Urinary bladder (tissue), 3 donors: ENCODE measurements at regions not wholly inside any gene's neighbourhood (a gene's known extent, or its start where the extent isn't known, plus 50 kb on each side); places are given as distances from the start of the nearest gene placed in this dataset.

Source experiments
- DNase-seq: peaks from one replicate; pipeline ENCODE4 v3.0.0-alpha.2; 2015; ENCODE audit errors: extremely low spot score
- H3K27ac ChIP-seq: one replicate; pipeline ENCODE4 v1.5.1; 2013; ENCODE audit warnings: low read depth, mild to moderate bottlenecking, moderate library complexity
- H3K36me3 ChIP-seq: one replicate; pipeline ENCODE4 v1.6.1; 2013; ENCODE audit warnings: mild to moderate bottlenecking, moderate library complexity; ENCODE audit not compliant: insufficient read depth
- H3K4me1 ChIP-seq: one replicate; pipeline ENCODE4 v1.6.1; 2013; ENCODE audit warnings: mild to moderate bottlenecking, moderate library complexity; ENCODE audit not compliant: insufficient read depth
- H3K4me3 ChIP-seq: one replicate; pipeline ENCODE4 v1.5.1; 2013; ENCODE audit warnings: low read depth, low read length
- WGBS: extraction: QIAGEN DNeasy Blood & Tissue Kit; methylation state at CpG from one replicate; pipeline ENCODE4 v1.1.7; 2013; 5-methylcytosine and 5-hydroxymethylcytosine counted together
- donor health status: healthy with polysubstance abuse.
- donor health status: healthy.

DNA sequence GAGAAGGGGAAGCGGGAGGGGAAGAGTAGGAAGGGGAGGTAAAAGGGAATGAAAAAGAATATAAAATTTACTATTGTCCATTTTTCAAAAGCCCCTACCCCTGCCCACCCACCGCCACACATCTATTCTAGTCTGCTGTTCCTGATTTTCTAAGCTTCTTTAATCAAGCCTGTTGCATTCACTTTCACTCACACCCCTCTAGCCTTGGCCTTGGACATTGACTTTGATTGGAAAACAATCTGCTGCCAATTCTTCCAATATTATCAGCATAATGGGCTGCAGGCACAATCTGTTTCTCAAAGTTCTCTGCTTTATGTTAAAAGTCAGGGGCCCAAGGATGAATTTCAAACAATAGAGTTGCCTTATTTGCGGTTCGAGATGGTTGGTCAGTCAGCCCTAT is 281.2 kb downstream of the SETD4 start:
- H3K36me3 ChIP-seq, result no peaks in the 10 kb centered on the region
- no peak overlapping the region for H3K27ac ChIP-seq
- WGBS, result 95% methylated on average over 4 of the region's 4 CpGs
- no peaks in the 10 kb centered on the region for H3K4me1 ChIP-seq
- no peak overlapping the region for H3K4me3 ChIP-seq
- DNase-seq, result no peak

DNA sequence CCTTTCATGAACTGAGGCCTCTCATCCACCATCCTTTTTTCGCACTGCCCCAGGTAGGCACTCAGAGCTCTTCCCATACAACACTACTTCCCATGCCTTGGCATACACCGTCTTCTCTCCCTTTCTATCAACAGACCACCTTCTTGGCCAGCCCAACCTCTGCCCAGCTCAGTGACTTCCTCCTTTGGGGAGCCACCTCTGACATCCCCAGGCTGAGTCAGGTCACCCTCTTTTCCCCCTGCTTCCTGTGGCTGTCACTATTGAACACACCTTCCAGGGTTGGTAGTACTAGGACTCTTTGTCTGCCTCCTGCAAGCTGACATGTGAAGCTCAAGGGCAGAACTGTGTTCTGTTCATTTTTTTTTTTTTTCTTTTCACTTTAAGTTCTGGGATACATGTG is 283.2 kb downstream of the SETD4 start:
- H3K36me3 ChIP-seq, result no peaks in the 10 kb centered on the region
- H3K27ac ChIP-seq, result no peak overlapping the region
- H3K4me1 ChIP-seq, result no peaks in the 10 kb centered on the region
- WGBS, result 94% methylated on average over 2 of the region's 2 CpGs
- no peak for DNase-seq
- H3K4me3 ChIP-seq, result no peak overlapping the region

DNA sequence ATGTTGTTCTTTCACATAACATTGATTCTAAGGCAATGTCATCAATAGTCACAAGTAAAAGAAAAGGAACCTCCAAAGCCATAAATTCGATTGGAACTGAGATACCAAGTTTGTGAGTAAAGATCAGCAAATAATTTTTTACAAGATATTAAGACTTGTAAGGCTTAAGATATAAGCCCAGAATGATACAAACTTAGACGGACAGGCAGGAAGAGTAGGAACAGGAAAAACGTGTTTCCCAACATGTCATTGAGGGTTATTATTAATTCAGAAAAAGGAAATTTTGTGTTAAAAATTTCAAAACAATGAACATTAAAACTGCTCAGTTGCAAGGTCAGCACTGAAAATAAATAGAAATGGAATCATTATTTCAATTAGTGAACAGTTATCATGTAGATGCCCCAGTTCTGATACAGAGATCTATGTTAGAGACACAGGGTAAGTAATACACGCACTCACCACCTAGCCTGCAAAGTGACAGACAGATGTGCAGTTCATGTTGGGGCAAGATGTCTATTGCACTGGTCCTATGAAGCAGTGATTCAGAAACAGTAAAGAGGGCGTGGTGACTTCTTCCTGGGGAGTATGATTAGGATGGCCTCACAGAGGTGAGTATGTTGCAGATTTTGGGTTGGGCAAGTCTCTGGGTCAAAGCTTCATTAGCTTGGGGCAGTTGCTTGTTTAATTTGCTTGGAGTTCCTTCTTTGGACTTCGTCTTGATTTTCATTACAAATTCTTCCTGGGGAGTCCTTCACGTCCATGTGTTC is 284.4 kb downstream of the SETD4 start:
- DNase-seq, result no peak

DNA sequence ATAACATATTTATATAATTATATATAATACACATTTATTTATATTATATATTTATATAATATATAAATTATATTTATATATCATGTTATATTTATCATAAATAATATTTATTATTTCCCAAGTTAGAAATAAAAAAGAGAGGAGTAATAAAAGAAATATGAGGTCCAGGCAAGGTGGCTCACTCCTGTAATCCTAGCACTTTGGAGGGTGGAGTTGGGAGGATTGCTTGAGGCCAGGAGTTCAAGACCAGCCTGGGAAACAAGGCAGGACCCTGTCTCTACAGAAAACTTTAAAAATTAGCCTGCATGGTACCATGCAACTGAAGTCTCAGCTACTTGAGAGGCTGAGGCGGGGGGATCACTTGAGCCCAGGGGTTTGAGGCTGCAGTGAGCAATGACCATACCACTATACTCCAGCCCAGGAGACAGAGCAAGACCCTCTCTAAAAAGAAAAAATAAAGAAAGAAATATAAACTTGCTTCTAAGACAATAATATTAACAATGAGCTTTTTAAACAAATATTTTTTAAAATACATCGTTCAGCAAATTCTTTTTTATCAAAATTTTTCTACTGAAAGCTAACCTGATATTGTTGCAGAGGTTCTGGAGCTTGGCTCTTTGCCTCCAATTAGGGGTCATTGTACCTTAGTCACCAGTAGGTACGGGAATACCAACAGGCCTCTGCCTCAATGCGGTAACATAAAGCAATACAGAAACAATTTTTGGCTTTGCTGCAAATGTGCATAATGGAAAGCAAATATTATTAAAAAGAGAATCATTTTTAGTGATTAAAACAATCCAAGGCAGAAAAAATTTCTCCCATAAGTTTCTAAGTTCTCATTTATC is 290.0 kb downstream of the SETD4 start:
- Histone ChIP-seq H3K4me3 (no peak overlapping the region), H3K4me1 (no peaks in the 10 kb centered on the region), H3K27ac (no peak overlapping the region), H3K36me3 (no peaks in the 10 kb centered on the region)
- DNase-seq, result no peak
- 94% methylated on average over 4 of the region's 4 CpGs for WGBS

More for the DNA sequence above, 284.4 kb downstream of the SETD4 start:
- WGBS, result 59% methylated on average over 7 of the region's 7 CpGs
- no peaks in the 10 kb centered on the region for H3K36me3 ChIP-seq
- H3K27ac ChIP-seq, result no peak overlapping the region
- H3K4me3 ChIP-seq, result no peak overlapping the region
- H3K4me1 ChIP-seq, result no peaks in the 10 kb centered on the region

DNA sequence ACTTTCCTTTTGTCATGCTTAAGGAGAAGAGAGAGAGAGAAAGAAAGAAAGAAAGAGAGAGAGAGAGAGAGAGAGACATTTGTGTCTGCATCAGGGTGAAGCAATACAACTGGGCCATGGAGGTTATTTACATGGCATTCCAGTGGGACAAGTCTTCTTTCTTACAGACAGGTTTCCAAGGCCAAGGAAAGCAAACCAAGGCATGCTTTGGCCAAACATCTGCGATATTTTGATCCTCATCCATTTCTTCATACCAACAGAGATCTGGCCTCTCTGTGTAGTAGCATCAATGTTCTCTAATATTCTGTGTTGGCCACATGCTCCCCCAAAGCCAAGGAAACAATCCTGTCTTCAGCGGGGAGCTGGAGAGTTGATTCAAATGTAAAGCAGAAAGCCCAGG is 292.1 kb downstream of the SETD4 start:
- Histone ChIP-seq H3K4me3 (no peak overlapping the region), H3K4me1 (no peaks in the 10 kb centered on the region), H3K27ac (no peak overlapping the region), H3K36me3 (no peaks in the 10 kb centered on the region)
- no peak for DNase-seq
- 70% methylated on average over 2 of the region's 2 CpGs for WGBS

DNA sequence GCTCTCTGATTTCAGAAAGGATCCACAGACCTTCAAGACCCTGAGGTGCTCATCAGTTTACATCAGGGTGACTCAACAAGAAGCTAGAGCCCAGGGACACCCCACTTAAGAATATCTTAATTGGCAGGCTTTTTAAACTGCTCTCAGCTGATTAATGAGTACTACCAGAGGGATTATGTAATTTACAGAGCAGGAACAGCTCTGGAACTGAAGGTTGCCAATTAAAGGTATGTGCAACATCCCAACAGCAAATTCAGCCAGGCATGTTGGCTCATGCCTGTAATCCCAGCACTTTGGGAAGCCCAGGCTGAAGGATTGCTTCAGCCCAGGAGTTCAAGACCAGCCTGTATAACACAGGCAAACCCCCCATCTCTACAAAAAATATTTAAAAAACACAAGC is 295.7 kb downstream of the SETD4 start:
- Histone ChIP-seq H3K4me1 (no peaks in the 10 kb centered on the region), H3K4me3 (no peak overlapping the region), H3K36me3 (no peaks in the 10 kb centered on the region), H3K27ac (no peak overlapping the region)
- DNase-seq, result no peak

DNA sequence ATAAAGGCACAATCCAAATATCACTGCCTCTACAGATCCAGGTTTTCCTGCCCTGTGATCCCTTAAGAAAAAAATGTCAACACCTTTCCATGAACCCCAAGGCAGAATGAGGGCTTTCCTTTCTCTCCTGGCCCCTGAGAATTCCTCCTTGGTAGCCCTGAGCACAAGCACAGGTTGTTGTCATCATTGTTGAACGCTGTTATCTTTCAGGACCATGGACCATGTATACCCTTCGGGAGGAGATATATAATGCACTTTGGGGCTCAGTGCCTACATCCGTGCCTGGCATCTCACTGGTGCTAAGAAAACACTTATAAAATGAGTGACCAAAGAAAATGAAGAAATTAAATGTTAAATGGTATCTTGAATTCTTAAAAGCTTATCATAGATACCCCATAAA is 296.2 kb downstream of the SETD4 start:
- WGBS, result 92% methylated on average over 3 of the region's 3 CpGs
- no peak overlapping the region for H3K4me3 ChIP-seq
- no peak overlapping the region for H3K27ac ChIP-seq
- no peak for DNase-seq
- no peaks in the 10 kb centered on the region for H3K36me3 ChIP-seq
- no peaks in the 10 kb centered on the region for H3K4me1 ChIP-seq

DNA sequence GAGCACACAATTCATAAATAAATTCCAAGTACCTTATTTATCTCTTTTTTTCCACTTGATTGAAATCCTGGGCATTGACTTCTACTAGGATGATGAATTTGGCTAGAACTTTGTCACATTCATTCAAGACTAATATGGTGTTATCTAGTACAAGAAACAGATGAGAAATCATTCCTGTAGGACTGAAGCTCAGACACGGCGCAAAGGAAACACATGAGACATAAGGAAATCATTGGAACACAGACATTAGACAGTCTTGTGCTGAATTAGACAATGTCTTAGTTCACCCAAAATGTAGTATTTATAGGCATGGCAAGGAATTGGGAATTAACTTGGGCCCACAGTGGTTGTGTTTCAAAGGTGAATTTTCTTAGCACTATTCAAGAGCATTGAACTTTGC is 305.7 kb downstream of the SETD4 start:
- 81% methylated on average over 2 of the region's 2 CpGs for WGBS
- no peak for DNase-seq
- H3K4me3 ChIP-seq, result no peak overlapping the region
- H3K36me3 ChIP-seq, result no peaks in the 10 kb centered on the region
- H3K27ac ChIP-seq, result no peak overlapping the region
- no peaks in the 10 kb centered on the region for H3K4me1 ChIP-seq

DNA sequence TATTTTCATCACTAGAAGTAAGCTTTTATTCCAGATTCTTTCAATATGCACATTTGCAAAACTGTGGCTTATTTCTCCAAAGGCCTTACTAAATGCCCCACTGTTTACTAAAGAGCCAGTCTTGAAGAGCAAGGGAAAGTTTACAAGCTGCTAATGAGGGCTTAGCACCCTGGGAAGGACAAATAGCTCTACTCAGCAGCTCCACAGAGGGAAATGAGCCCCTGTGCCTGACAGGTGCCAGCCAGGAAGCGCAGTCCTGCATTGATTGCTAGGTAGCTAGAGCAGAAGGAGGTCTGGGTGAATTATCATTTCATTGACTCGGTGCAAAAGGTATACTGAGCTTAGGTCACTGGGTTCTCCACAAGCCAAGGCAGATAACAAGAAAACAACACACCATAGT is 307.0 kb downstream of the SETD4 start:
- H3K36me3 ChIP-seq, result no peaks in the 10 kb centered on the region
- WGBS, result 49% methylated on average over 2 of the region's 2 CpGs
- no peak for DNase-seq
- no peaks in the 10 kb centered on the region for H3K4me1 ChIP-seq
- no peak overlapping the region for H3K27ac ChIP-seq
- H3K4me3 ChIP-seq, result no peak overlapping the region

DNA sequence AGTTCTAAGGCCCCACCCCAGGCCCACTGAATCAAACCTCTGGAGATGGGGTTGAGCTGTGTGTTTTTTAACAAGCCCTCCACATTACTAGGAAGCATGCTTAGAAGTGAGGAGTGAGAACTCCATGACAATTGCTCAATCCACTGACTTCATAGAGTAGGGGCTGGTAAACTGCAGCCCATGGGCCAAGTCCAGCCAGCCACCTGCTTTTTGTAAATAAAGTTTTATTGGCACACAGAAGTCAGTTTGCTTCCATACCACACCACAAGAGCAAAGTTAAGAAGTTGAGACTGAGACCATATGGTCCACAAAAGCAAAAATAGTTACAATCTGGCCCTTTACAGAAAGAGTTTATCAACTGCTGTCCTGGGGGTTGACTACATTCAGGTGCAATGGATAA is 309.2 kb downstream of the SETD4 start:
- Histone ChIP-seq H3K36me3 (no peaks in the 10 kb centered on the region), H3K4me1 (no peaks in the 10 kb centered on the region), H3K4me3 (no peak overlapping the region), H3K27ac (no peak overlapping the region)
- no peak for DNase-seq

DNA sequence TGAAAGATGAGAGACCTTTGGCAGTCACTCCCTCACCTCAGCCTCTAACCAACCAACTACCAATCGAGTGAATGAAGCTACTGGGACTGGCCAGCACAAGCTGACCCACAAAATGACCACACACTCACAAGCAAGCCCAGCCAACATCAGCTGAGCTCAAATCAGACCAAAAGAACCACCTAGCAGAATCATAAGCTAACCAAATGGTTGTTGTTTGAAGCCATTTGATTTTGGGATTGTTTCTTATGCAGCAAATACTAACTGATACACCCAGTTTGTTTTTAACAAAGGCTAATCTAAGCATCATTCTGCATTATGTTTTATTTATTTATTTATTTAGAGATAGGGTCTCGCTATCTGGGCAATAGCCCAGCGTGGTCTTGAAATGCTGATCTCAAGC is 310.4 kb downstream of the SETD4 start:
- DNase-seq, result no peak
- no peaks in the 10 kb centered on the region for H3K36me3 ChIP-seq
- H3K4me1 ChIP-seq, result no peaks in the 10 kb centered on the region
- WGBS, result 91% methylated on average over 3 of the region's 3 CpGs
- no peak overlapping the region for H3K27ac ChIP-seq
- no peak overlapping the region for H3K4me3 ChIP-seq

DNA sequence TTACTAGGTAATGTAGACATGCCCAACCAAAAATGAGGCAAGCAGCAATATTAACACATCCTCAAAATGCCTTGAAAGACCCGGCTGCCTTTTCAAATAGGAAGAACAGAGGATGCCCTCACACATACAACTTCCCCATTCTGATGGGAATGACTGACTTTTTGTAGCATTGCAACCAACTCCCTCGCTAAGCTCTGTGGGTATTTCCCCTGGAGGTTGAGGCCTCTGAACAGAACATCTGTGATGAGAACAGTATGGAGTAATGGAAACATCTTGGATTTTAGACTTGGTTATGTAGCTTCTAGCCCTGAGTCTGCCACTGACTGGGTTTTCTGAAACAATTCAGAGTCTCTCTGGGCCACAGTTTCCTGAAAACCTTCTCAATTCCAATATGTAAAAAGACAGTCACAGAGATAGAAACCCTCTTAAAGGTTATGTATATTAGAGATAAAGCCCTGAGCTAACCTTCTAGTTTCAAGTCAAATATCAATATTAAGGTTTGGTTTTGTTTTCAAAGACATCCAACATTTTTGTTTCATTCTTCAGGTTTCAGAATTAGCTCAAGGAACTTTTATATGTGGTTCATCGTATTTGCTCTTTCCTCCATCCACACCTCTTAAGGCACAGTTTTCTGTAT is 311.5 kb downstream of the SETD4 start:
- no peaks in the 10 kb centered on the region for H3K36me3 ChIP-seq
- no peak overlapping the region for H3K27ac ChIP-seq
- DNase-seq, result no peak
- WGBS, result 85% methylated on average over 3 of the region's 3 CpGs
- no peaks in the 10 kb centered on the region for H3K4me1 ChIP-seq
- no peak overlapping the region for H3K4me3 ChIP-seq

DNA sequence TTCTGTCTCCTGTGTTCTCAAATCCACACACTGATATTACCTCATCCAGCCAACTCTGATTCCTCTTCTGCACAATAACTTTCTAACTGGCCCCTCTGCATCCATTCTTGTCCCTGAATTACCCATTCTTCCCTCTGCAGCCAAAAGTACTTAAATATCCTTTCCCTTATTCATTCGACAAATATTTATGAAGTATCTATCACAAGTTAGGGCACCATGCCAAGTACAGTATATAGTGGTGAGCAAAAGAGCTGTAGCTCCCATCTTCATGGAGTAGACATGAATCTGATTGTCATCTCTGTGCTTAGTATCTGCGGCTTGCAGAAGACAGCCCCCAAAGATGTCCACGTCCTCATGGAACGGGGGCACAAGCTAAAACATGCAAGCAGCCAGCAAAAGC is 316.8 kb downstream of the SETD4 start:
- H3K27ac ChIP-seq, result no peak overlapping the region
- whole genome bisulfite sequencing, result 71% methylated on average over 4 of the region's 4 CpGs
- H3K4me1 ChIP-seq, result no peaks in the 10 kb centered on the region
- H3K4me3 ChIP-seq, result no peak overlapping the region
- no peak for DNase-seq
- no peaks in the 10 kb centered on the region for H3K36me3 ChIP-seq

DNA sequence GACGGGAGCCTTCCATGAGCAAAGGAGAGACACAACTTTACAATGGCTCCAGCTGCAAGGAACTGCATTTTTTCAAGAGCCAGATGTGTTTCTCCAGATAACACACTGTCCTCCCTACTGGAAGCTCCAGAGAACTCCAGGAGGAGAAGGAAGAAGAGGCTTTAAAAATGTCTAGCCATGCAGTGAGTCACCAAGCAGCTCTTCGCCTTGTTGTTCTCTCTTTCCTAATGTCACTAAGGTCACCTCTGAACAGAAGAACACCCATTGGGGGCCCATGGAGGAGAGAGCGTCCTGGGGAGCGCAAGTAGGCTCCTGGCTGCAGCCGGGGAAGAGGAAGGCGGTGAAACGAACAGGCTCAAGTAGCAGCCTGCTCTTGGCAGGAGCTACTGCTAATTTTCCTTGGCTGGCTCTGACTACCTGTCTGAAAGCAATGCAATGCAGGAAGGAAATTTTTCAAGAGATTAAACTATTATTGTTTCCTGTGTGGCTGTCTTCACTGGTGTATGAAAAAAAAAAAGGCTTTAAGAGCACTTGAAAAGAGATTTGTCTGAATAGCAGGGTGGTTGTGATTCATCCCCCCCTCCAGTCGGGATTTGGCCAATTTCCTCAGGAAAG is 321.9 kb downstream of the SETD4 start:
- no peak overlapping the region for H3K27ac ChIP-seq
- no peak overlapping the region for H3K4me3 ChIP-seq
- no peaks in the 10 kb centered on the region for H3K36me3 ChIP-seq
- DNase-seq, result no peak
- WGBS, result 40% methylated on average over 8 of the region's 8 CpGs
- no peaks in the 10 kb centered on the region for H3K4me1 ChIP-seq
